ENCODE measurements at regions not wholly inside any gene's neighbourhood (a gene's known extent, or its start where the extent isn't known, plus 50 kb on each side); places are given as distances from the start of the nearest gene placed in this dataset.

- H3K4me3 ChIP-seq: no peak overlapping the region
- TF ChIP-seq CTCF (IDR thresholded peaks at IDR 0.05): no peak
- H3K27ac ChIP-seq: no peak overlapping the region
- DNase-seq (ENCODE audit: low spot score): no peak
Measured at GRCh38 chr14:62077676-62078261, 315.5 kb downstream of the SNAPC1 start.

GRCh38 chr14:62079038-62079437, 316.8 kb downstream of the SNAPC1 start:
- H3K27ac ChIP-seq: no peak overlapping the region
- no peak for TF ChIP-seq CTCF (IDR thresholded peaks at IDR 0.05)
- no peak for DNase-seq (ENCODE audit: low spot score)
- H3K4me3 ChIP-seq: no peak overlapping the region

- no peak for DNase-seq (ENCODE audit: low spot score)
- TF ChIP-seq CTCF (IDR thresholded peaks at IDR 0.05): no peak
- Histone ChIP-seq H3K27ac (no peak overlapping the region), H3K4me3 (no peak overlapping the region)
Measured at GRCh38 chr14:62081012-62081612, 318.9 kb downstream of the SNAPC1 start.

GRCh38 chr14:62081951-62082350, 319.7 kb downstream of the SNAPC1 start:
- DNase-seq (ENCODE audit: low spot score): no peak
- H3K27ac ChIP-seq: no peak overlapping the region
- no peak for TF ChIP-seq CTCF (IDR thresholded peaks at IDR 0.05)
- no peak overlapping the region for H3K4me3 ChIP-seq

GRCh38 chr14:62082779-62083178, 320.6 kb downstream of the SNAPC1 start:
- H3K4me3 ChIP-seq: no peak overlapping the region
- no peak for DNase-seq (ENCODE audit: low spot score)
- TF ChIP-seq CTCF (IDR thresholded peaks at IDR 0.05): no peak
- no peak overlapping the region for H3K27ac ChIP-seq

- DNase-seq (ENCODE audit: low spot score): no peak
- no peak overlapping the region for H3K4me3 ChIP-seq
- TF ChIP-seq CTCF (IDR thresholded peaks at IDR 0.05): no peak
- H3K27ac ChIP-seq: no peak overlapping the region
Measured at GRCh38 chr14:62084020-62084419, 321.8 kb downstream of the SNAPC1 start.

- no peak for DNase-seq (ENCODE audit: low spot score)
- no peak for TF ChIP-seq CTCF (IDR thresholded peaks at IDR 0.05)
Measured at GRCh38 chr14:62087191-62087590, 325.0 kb downstream of the SNAPC1 start.

More at GRCh38 chr14:62087191-62087590, 325.0 kb downstream of the SNAPC1 start:
- Histone ChIP-seq H3K4me3 (no peak overlapping the region), H3K27ac (no peak overlapping the region)
